ENCODE measurements at regions not wholly inside any gene's neighbourhood (a gene's known extent, or its start where the extent isn't known, plus 50 kb on each side); places are given as distances from the start of the nearest gene placed in this dataset.

DNA sequence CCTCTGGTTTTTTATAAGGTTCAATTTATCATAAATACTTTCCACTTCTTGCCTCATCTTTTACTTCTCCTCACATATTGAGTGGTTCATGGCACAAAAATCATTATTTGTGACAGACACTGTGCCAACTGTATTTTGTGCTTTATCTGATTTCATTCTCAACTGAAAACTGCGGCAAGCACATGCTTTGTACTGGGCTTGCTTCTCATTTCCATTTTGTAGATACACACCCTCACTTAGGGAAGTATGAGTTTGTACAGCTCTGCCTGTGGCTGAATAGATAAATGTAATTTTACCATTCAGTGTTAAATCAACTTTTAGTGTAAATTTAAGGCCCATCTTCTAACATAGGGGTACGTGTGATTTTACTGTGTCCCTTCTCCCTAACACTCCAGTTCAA lies 83.6 kb downstream of the ANXA2R start:
- Histone ChIP-seq H3K9me3 (ENCODE audit: control insufficient read depth, low read depth, low read length) (peaks cover 17% of the 10 kb centered on the region), H3K9ac (ENCODE audit: control insufficient read depth, extremely low read depth, insufficient read depth, low read length) (no peak overlapping the region), H3K79me2 (ENCODE audit: control insufficient read depth, insufficient read depth, low read length) (no peaks in the 10 kb centered on the region), H3K4me1 (ENCODE audit: control insufficient read depth, extremely low read depth, insufficient read depth, low read length) (no peaks in the 10 kb centered on the region), H3K9me1 (ENCODE audit: control insufficient read depth, extremely low read depth, insufficient read depth, low read length) (no peaks in the 10 kb centered on the region), H2AFZ (ENCODE audit: control insufficient read depth, low read length) (no peak overlapping the region), H3K27me3 (ENCODE audit: control insufficient read depth, extremely low read depth, insufficient read depth, low read length) (no peaks in the 10 kb centered on the region), H4K20me1 (ENCODE audit: control insufficient read depth, extremely low read depth, insufficient read depth, low read length) (no peaks in the 10 kb centered on the region), H3K36me3 (ENCODE audit: control insufficient read depth in 2 of 2, extremely low read depth in 1 of 2, insufficient read depth in 2 of 2, low read length in 2 of 2) (no peaks in the 10 kb centered on the region), H3K4me3 (ENCODE audit: control insufficient read depth in 2 of 3, extremely low read depth in 1 of 3, insufficient read depth in 2 of 3, low read depth in 1 of 3, low read length in 3 of 3) (no peak overlapping the region), H3K4me2 (ENCODE audit: control insufficient read depth, extremely low read depth, insufficient read depth, low read depth, low read length) (no peak overlapping the region), H3K27ac (ENCODE audit: control insufficient read depth, insufficient read depth, low read length) (no peak overlapping the region)
- dilution Hi-C loops (cut with MboI; ENCODE audit: extremely low pct_ligation_motif_present, low sequenced_read_pairs) = no loop called here
- DNase-seq (ENCODE audit: low read depth, low spot score) (no peak), FAIRE-seq (no peak)
- TF ChIP-seq, protein P1, sequence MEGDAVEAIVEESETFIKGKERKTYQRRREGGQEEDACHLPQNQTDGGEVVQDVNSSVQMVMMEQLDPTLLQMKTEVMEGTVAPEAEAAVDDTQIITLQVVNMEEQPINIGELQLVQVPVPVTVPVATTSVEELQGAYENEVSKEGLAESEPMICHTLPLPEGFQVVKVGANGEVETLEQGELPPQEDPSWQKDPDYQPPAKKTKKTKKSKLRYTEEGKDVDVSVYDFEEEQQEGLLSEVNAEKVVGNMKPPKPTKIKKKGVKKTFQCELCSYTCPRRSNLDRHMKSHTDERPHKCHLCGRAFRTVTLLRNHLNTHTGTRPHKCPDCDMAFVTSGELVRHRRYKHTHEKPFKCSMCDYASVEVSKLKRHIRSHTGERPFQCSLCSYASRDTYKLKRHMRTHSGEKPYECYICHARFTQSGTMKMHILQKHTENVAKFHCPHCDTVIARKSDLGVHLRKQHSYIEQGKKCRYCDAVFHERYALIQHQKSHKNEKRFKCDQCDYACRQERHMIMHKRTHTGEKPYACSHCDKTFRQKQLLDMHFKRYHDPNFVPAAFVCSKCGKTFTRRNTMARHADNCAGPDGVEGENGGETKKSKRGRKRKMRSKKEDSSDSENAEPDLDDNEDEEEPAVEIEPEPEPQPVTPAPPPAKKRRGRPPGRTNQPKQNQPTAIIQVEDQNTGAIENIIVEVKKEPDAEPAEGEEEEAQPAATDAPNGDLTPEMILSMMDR (optimal IDR thresholded peaks at IDR 0.05 in 1 of 3, IDR thresholded peaks at IDR 0.05 in 1 of 3, conservative IDR thresholded peaks at IDR 0.05 in 1 of 3; ENCODE audit: extremely low read depth in 1 of 3, insufficient read depth in 2 of 3, low read length in 3 of 3) = no peak
- no peak for TF ChIP-seq EZH2 (IDR thresholded peaks at IDR 0.05; ENCODE audit: low read length)

- FAIRE-seq (no peak), DNase-seq (ENCODE audit: low read depth, low spot score) (no peak)
- H3K9me1 ChIP-seq (ENCODE audit: control insufficient read depth, extremely low read depth, insufficient read depth, low read length) = no peaks in the 10 kb centered on the region
- H3K4me1 ChIP-seq (ENCODE audit: control insufficient read depth, extremely low read depth, insufficient read depth, low read length) = peaks cover 15% of the 10 kb centered on the region
- dilution Hi-C loops (cut with MboI; ENCODE audit: extremely low pct_ligation_motif_present, low sequenced_read_pairs) = no loop called here
- no peaks in the 10 kb centered on the region for H3K36me3 ChIP-seq (ENCODE audit: control insufficient read depth in 2 of 2, extremely low read depth in 1 of 2, insufficient read depth in 2 of 2, low read length in 2 of 2)
- H3K9ac ChIP-seq (ENCODE audit: control insufficient read depth, extremely low read depth, insufficient read depth, low read length) = no peak overlapping the region
- no peaks in the 10 kb centered on the region for H3K79me2 ChIP-seq (ENCODE audit: control insufficient read depth, insufficient read depth, low read length)
- no peak overlapping the region for H3K27ac ChIP-seq (ENCODE audit: control insufficient read depth, insufficient read depth, low read length)
- no peak overlapping the region for H3K4me3 ChIP-seq (ENCODE audit: control insufficient read depth in 2 of 3, extremely low read depth in 1 of 3, insufficient read depth in 2 of 3, low read depth in 1 of 3, low read length in 3 of 3)
- no peaks in the 10 kb centered on the region for H3K27me3 ChIP-seq (ENCODE audit: control insufficient read depth, extremely low read depth, insufficient read depth, low read length)
- peaks cover 25% of the 10 kb centered on the region for H3K9me3 ChIP-seq (ENCODE audit: control insufficient read depth, low read depth, low read length)
- TF ChIP-seq, protein P1 (optimal IDR thresholded peaks at IDR 0.05 in 1 of 3, IDR thresholded peaks at IDR 0.05 in 1 of 3, conservative IDR thresholded peaks at IDR 0.05 in 1 of 3; ENCODE audit: extremely low read depth in 1 of 3, insufficient read depth in 2 of 3, low read length in 3 of 3) = no peak
- no peak for TF ChIP-seq EZH2 (IDR thresholded peaks at IDR 0.05; ENCODE audit: low read length)
- no peaks in the 10 kb centered on the region for H4K20me1 ChIP-seq (ENCODE audit: control insufficient read depth, extremely low read depth, insufficient read depth, low read length)
- H3K4me2 ChIP-seq (ENCODE audit: control insufficient read depth, extremely low read depth, insufficient read depth, low read depth, low read length) = no peak overlapping the region
- H2AFZ ChIP-seq (ENCODE audit: control insufficient read depth, low read length) = no peak overlapping the region
These were observed 87.1 kb downstream of the ANXA2R start for GRCh38 chr5:42953041-42953440.

Data from keratinocyte (primary cell).